GM12878 (cell line): ENCODE measurements at regions not wholly inside any gene's neighbourhood (a gene's known extent, or its start where the extent isn't known, plus 50 kb on each side); places are given as distances from the start of the nearest gene placed in this dataset.

Experiments used
- ATAC-seq: fragments of 200-7000 bp; cut with Tn5 transposase; 3 replicates; pipeline ENCODE4 v1.9.1; 2020; ENCODE audit warnings: mild to moderate bottlenecking, moderate library complexity
- BruUV-seq: library from RNA; stranded (reverse); fragments of 400-500 nt; replicated peaks from 2 replicates; lab custom pipeline; 2021; lab: Mats Ljungman, UMichigan
- CTCF ChIA-PET: fragments of 300-600 bp; sonication (Branson Sonifier 250); formaldehyde crosslinking; extraction: SDS; loops from one replicate; lab custom pipeline; 2021; ENCODE audit warnings: inconsistent platforms; lab: Yijun Ruan, JAX
- POLR2A ChIA-PET: fragments of 350-600 bp; formaldehyde crosslinking; extraction: SDS; loops from one replicate; lab custom pipeline; 2021; ENCODE audit warnings: inconsistent platforms; lab: Charles Lee
- RAD21 ChIA-PET: fragments of 300-600 bp; sonication (Branson Sonifier 250); formaldehyde crosslinking; loops from one replicate; lab custom pipeline; 2023; ENCODE audit warnings: antibody characterized with exemption; ENCODE audit not compliant: unreplicated experiment; lab: Charles Lee
- SMC1A ChIA-PET: fragments of 300-600 bp; sonication (Branson Sonifier 250); formaldehyde crosslinking; loops from one replicate; lab custom pipeline; 2023; ENCODE audit not compliant: unreplicated experiment, uncharacterized antibody; lab: Charles Lee
- DNase-seq: peaks from one replicate; pipeline ENCODE4 v3.0.0-alpha.2; 2011; ENCODE audit warnings: low read depth, low spot score
- FAIRE-seq: peaks from 3 replicates; lab custom pipeline; 2011; peaks lifted over from hg19 to GRCh38; lab: Jason Lieb, UNC
- H2AFZ ChIP-seq: 2 replicates; pipeline ENCODE4 v1.6.0; 2011; ENCODE audit warnings: low read depth, low read length, control low read depth; ENCODE audit not compliant: control insufficient read depth
- H3K27ac ChIP-seq: 2 replicates; pipeline ENCODE4 v1.5.1; 2011; ENCODE audit warnings: control low read depth; ENCODE audit not compliant: control insufficient read depth, insufficient read depth
- H3K27me3 ChIP-seq, 2 experiments: replicated peaks in 1 of 2; 2 replicates each; pipeline versions ENCODE4 v1.6.0 to v1.6.1; 2011; ENCODE audit warnings: low read length in 1 of 2; ENCODE audit not compliant: control insufficient read depth in 2 of 2, insufficient read depth in 2 of 2
- H3K36me3 ChIP-seq, 2 experiments: 2 replicates each; pipeline ENCODE4 v1.5.1; 2011; ENCODE audit warnings: low read length in 1 of 2; ENCODE audit not compliant: control insufficient read depth in 2 of 2, insufficient read depth in 2 of 2
- H3K4me1 ChIP-seq: 2 replicates; pipeline ENCODE4 v1.6.1; 2011; ENCODE audit warnings: mild to moderate bottlenecking, low read length, moderate library complexity, mixed read lengths; ENCODE audit not compliant: control insufficient read depth, insufficient read depth
- H3K4me2 ChIP-seq: 2 replicates; pipeline ENCODE4 v1.6.0; 2011; ENCODE audit warnings: control low read depth; ENCODE audit not compliant: control insufficient read depth, insufficient read depth
- H3K4me3 ChIP-seq: fragments of 200-600 bp; sonication (generic); 2 replicates; pipeline ENCODE4 v1.5.1; 2016
- H3K79me2 ChIP-seq: 2 replicates; pipeline ENCODE4 v1.6.0; 2011; ENCODE audit warnings: low read length; ENCODE audit not compliant: control insufficient read depth, insufficient read depth
- H3K9ac ChIP-seq: 2 replicates; pipeline ENCODE4 v1.8.0; 2011; ENCODE audit warnings: low read length, control low read depth, mixed read lengths; ENCODE audit not compliant: control insufficient read depth, insufficient read depth
- H3K9me3 ChIP-seq: replicated peaks from 3 replicates; pipeline ENCODE4 v1.5.1; 2011; ENCODE audit warnings: mild to moderate bottlenecking, low read length; ENCODE audit not compliant: control insufficient read depth, insufficient read depth
- H4K20me1 ChIP-seq: 2 replicates; pipeline ENCODE4 v1.6.0; 2011; ENCODE audit not compliant: control insufficient read depth, insufficient read depth
- ASH2L ChIP-seq: fragments of 300-600, 200-600 bp; sonication (generic); IDR thresholded peaks from 2 replicates; pipeline ENCODE4 v1.6.1; 2017; ENCODE audit warnings: low read depth, mild to moderate bottlenecking, borderline replicate concordance
- BHLHE40 ChIP-seq, 2 experiments: fragments of 450-650 bp in 1 of 2; IDR thresholded peaks; 2 replicates each; pipeline ENCODE4 v1.6.1; 2011 to 2017; ENCODE audit warnings: low read depth in 2 of 2, borderline replicate concordance in 1 of 2, improper control_type of control experiment in 1 of 2, low read length in 1 of 2, mild to moderate bottlenecking in 1 of 2
- CBX5 ChIP-seq: sonication (generic); IDR thresholded peaks from 2 replicates; pipeline ENCODE4 v1.6.1; 2016; ENCODE audit warnings: low read depth, moderate library complexity, mild to moderate bottlenecking, inconsistent platforms
- ELK1 ChIP-seq: IDR thresholded peaks from 2 replicates; pipeline ENCODE4 v1.6.1; 2012; ENCODE audit warnings: low read depth, low read length, improper control_type of control experiment
- LARP7 ChIP-seq: fragments of 450-650 bp; IDR thresholded peaks from 2 replicates; pipeline ENCODE4 v1.6.1; 2017; ENCODE audit warnings: mild to moderate bottlenecking
- MAX ChIP-seq: IDR thresholded peaks from 2 replicates; pipeline ENCODE4 v1.6.1; 2012; ENCODE audit warnings: low read depth, low read length, improper control_type of control experiment
- MYB ChIP-seq: fragments of 150-350 bp; IDR thresholded peaks from 2 replicates; pipeline ENCODE4 v1.6.1; 2014; ENCODE audit warnings: mild to moderate bottlenecking, low read depth, low read length, borderline replicate concordance
- NR2C1 ChIP-seq: fragments of 450-650 bp; IDR thresholded peaks from 2 replicates; pipeline ENCODE4 v1.6.1; 2017; ENCODE audit warnings: antibody characterized with exemption, mild to moderate bottlenecking, moderate library complexity
- PKNOX1 ChIP-seq: fragments of 450-650 bp; IDR thresholded peaks from 2 replicates; pipeline ENCODE4 v1.6.1; 2016; ENCODE audit warnings: mild to moderate bottlenecking
- POU2F2 ChIP-seq: IDR thresholded peaks from 3 replicates; pipeline ENCODE4 v1.6.1; 2011; ENCODE audit warnings: low read depth, mild to moderate bottlenecking, low read length, borderline replicate concordance
- PRDM15 ChIP-seq: fragments of 450-650 bp; formaldehyde crosslinking; IDR thresholded peaks from 2 replicates; pipeline ENCODE4 v1.4.0; 2020; ENCODE audit warnings: mild to moderate bottlenecking, moderate library complexity
- RAD21 ChIP-seq: IDR thresholded peaks from 2 replicates; pipeline ENCODE4 v1.6.1; 2011; ENCODE audit warnings: mild to moderate bottlenecking, low read depth, low read length, moderate library complexity; ENCODE audit not compliant: insufficient read depth
- SMAD1 ChIP-seq: fragments of 450-650 bp; IDR thresholded peaks from 2 replicates; pipeline ENCODE4 v1.6.1; 2018; ENCODE audit warnings: mild to moderate bottlenecking, low read depth; ENCODE audit not compliant: partially characterized antibody
- STAT1 ChIP-seq: fragments of 450-650 bp; conservative IDR thresholded peaks from 2 replicates; pipeline ENCODE4 v1.6.1; 2014; ENCODE audit warnings: antibody characterized with exemption, mild to moderate bottlenecking
- STAT3 ChIP-seq: IDR thresholded peaks from 2 replicates; pipeline ENCODE4 v1.6.1; 2011; ENCODE audit warnings: low read depth, low read length, improper control_type of control experiment
- TARDBP ChIP-seq: IDR thresholded peaks from 2 replicates; pipeline ENCODE4 v1.6.1; 2016; ENCODE audit warnings: borderline replicate concordance
- WGBS: methylation state at CpG from one replicate; pipeline ENCODE4 v1.1.6; 2016; ENCODE audit warnings: low lambda C conversion rate; ENCODE audit not compliant: insufficient replicate concordance, insufficient coverage; ENCODE audit errors: missing lambda C conversion rate; 5-methylcytosine and 5-hydroxymethylcytosine counted together
- in situ Hi-C: fragments of 300-500 bp; cut with MboI; formaldehyde crosslinking; loops from 9 replicates; pipeline ENCODE4 v1.14.3; 2018; ENCODE audit warnings: mixed read lengths
- intact Hi-C: fragments of 100-400 bp; cut with micrococcal nuclease; formaldehyde crosslinking; loops from one replicate; pipeline ENCODE4 v1.14.2; 2022; ENCODE audit not compliant: unreplicated experiment

GRCh38 chr21:35381743-35382310 lies 332.7 kb upstream of the RUNX1 start:
- no peak for ATAC-seq

More at GRCh38 chr21:35381743-35382310, 332.7 kb upstream of the RUNX1 start:
- Histone ChIP-seq H3K27ac (no peak overlapping the region), H3K36me3 (no peaks in the 10 kb centered on the region), H3K9me3 (no peaks in the 10 kb centered on the region), H3K4me1 (no peaks in the 10 kb centered on the region), H3K79me2 (no peaks in the 10 kb centered on the region), H3K4me2 (no peak overlapping the region), H3K27me3 (no peaks in the 10 kb centered on the region; a peak in 1 of 4 replicates), H2AFZ (no peak overlapping the region), H4K20me1 (no peaks in the 10 kb centered on the region), H3K4me3 (no peak overlapping the region), H3K9ac (no peak overlapping the region)
- ChIA-PET RAD21 (no interaction called here), POLR2A (no interaction called here), CTCF (no interaction called here), SMC1A (no interaction called here)
- DNase-seq (no peak), FAIRE-seq (no peak)
- intact Hi-C loops (no loop called here), in situ Hi-C loops (no loop called here)
- WGBS: 41% methylated on average over 6 of the region's 6 CpGs
- no peak for TF ChIP-seq PRDM15 (CRISPR knock-in tag)
- no peak for TF ChIP-seq ELK1
- no peak for TF ChIP-seq ASH2L
- no peak for TF ChIP-seq STAT1
- no peak for TF ChIP-seq MAX
- no peak for TF ChIP-seq BHLHE40 (IDR thresholded peaks at IDR 0.05; ENCODE audit: borderline replicate concordance in 1 of 2, low read depth in 2 of 2, low read length in 1 of 2)
- TF ChIP-seq CBX5: no peak
- TF ChIP-seq TARDBP: no peak
- TF ChIP-seq PKNOX1: no peak
- TF ChIP-seq RAD21: no peak
- TF ChIP-seq NR2C1: no peak
- no peak for TF ChIP-seq STAT3
- TF ChIP-seq LARP7: no peak
- TF ChIP-seq MYB: no peak
- no peak for TF ChIP-seq SMAD1
- TF ChIP-seq POU2F2: no peak
- BruUV-seq: no TSS peak
